ENCODE measurements at regions not wholly inside any gene's neighbourhood (a gene's known extent, or its start where the extent isn't known, plus 50 kb on each side); places are given as distances from the start of the nearest gene placed in this dataset.

GRCh38 chr4:53682908-53683307 is 91.6 kb upstream of the LNX1 start:
- DNase-seq, result no peak

DNA sequence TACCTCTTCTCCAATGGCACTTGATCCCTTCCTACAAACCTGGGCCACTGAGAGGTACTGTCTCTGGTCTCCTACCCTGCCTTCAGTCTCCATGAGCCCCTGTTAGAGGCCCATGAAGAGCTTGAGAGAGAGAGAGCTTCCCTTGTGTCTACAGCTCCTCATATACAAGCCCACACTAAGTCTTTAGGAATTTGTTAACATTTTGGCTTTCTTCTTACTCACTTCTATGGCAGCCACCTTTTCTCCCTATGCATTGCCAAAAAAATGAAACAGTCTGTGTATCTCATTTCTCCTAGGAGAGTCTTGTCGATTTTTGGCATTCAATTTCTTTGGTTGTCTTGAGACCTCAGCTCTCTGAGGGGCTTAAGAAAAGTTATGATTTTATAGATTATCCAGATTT is 90.9 kb upstream of the LNX1 start:
- no peak for DNase-seq

DNA sequence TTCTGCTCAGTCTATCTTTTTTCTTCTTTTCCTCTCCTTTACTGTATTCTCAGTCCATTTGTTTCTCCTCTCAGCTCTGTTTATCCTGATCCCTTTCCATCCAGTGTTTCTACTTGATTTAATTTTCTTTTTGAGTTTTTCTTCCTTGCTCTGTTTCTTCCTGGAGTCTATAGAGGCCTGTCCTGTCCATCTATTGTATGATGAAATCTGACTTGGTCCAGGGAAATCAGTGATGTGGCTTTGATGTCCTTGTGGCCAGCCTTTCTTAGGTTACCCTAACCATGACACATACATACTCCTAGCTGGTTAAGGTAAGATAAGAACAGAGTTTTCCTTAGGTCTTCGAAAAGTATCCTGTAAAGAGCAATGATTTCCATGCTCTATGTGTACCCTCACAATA is 89.3 kb upstream of the LNX1 start:
- no peak for DNase-seq

DNA sequence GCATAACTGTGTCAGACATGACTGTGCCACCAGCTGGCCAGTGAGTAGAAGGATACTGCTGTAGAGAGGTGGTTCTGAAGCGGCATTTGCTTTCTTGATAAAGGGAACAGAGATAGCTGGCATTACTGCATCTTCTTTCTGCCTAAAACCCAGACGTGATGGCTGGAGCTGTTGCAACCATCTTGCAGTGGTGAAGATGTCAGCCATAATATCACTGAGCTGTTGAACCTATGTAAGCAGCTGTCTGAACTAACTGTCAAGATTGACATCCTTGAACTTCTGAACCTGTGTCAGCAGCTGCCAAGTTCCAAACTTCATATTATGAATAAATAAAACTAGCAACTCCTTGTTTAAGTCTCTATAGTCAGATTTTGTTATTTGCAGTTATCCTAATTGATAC is 88.9 kb upstream of the LNX1 start:
- no peak for DNase-seq

- no peak for DNase-seq
Observed at GRCh38 chr4:53676402-53676871, 85.2 kb upstream of the LNX1 start.

- no peak for DNase-seq
Observed at GRCh38 chr4:53674903-53675302, 83.6 kb upstream of the LNX1 start.

DNA sequence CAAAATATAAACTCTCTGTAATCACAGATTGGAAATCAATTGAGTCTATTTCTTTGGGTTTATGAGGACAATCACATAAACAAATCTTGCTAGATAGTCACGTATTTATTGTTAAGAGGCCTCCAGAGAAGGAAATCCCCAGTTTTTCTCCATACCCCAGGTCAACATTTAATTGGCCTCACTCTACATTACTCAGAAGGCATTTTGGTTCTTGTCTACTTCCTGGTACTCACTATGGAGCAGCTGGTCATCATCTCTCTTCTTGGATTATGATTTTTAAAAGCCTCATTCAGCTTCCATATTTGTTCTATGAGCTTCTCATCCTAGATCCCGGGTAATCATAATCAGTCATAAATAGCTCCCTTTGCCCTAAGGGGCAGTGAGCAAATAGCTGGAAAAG is 81.6 kb upstream of the LNX1 start:
- DNase-seq, result no peak

- DNase-seq, result peak; percentile 27
Observed at GRCh38 chr4:53671757-53672156, 80.5 kb upstream of the LNX1 start.

GRCh38 chr4:53659737-53660136 is 68.5 kb upstream of the LNX1 start:
- DNase-seq, result no peak

DNA sequence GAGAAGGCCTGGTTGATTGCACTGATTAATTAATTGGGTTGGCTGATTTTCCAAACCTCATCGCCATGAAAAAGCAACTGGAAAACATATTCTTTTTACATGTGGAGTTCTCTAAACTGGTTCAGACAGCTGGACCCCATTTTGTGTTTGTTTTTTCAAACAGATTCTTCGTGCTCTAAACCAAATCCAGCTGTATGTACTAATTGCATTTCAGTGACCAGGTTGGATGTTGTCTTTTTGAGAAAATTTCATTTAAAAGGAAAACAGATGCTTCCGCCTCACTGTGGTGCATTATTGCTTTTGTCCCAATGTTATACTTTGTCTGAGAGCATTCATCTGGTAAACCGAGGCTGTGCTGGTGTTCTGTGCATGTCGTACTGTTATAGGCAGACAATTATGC is 67.8 kb upstream of the LNX1 start:
- DNase-seq, result no peak

DNA sequence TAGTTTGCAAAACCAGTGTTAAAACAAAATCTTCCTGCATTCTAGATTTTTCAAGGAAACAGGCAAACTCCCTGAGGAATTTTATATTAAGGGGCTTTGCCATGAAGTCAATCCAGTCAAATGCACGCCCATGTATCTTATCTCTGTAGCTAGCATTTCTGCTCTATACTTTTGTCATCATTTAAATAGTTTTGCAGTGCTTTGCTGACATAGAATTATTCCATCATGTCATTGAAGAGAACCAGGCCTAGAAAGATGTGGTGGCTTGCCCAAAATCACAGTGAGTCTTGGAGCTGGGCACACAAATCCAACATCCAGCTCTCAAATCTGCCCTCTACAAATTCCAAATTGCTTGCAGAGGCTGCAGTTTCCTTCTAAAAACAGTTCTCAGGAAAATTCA is 66.7 kb upstream of the LNX1 start:
- DNase-seq, result no peak

DNA sequence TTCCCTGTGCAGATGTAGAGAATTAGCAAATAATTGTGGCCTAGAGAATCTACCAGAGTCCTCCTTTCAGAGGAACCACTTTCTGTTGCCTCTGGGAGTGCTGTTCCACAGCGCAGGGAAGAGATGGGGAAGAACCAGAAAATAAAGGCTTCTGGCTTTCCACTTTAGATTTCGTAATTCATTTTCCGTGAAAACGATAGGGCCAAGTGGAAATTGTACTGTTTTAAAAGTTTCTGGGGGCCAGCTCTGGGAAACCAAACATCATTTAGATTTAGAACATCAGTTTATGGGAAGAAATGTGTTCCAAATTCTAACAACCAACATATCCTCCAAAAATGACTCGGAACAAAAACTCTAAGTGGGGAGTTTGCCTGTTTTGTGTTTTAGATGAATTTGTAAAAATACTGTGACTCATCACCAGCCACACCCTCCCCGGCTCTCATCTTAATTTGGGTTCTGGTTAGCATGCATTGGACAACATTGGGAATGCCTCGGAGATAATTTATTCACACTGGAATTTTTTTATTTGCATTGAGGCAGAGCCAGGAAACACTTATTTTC is 65.2 kb upstream of the LNX1 start:
- no peak for DNase-seq

DNA sequence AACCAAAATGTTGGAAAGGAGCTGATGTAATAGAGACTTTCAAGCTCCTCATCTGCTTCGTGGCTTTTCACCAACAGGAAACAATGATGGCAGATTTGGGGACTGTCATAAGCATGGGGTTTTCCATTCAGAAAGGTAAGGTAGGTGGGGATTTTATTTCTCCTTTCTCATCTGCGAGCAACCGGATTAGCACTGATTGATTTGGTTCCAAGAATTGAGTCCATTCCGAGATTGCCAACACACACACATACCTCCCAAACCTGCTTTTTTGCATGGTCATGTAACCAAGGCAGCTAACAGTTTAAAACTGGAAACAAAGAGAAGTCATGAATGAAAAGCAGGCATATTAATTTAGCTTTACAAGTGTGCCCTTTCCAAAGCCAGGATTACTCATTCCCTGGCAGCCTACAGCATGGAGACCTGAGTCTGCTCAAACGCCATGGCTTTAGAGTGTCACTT is 63.0 kb upstream of the LNX1 start:
- DNase-seq, result no peak

- DNase-seq, result peak; percentile 55
Observed at GRCh38 chr4:53653484-53654053, 62.3 kb upstream of the LNX1 start.

GRCh38 chr4:53651156-53651735 is 60.0 kb upstream of the LNX1 start:
- no peak for DNase-seq

GRCh38 chr4:53649357-53649756 is 58.1 kb upstream of the LNX1 start:
- no peak for DNase-seq

DNA sequence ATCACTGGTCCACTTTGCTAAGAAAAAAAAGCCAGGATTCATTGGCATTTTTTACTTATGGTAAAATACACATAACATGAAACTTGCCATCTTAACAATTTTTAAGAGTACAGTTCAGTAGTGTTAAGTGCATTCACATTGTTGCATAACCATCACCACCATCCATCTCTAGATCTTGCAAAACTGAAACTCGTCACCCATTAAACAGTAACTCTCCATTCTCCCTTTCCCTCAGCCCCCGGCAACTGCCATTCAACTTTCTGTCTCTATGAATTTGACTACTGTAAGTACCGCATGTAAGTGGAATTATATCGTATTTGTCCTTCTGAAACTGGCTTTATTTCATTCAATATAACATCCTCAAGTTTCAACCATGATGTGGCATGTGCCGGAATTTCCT is 56.3 kb upstream of the LNX1 start:
- DNase-seq, result no peak

DNA sequence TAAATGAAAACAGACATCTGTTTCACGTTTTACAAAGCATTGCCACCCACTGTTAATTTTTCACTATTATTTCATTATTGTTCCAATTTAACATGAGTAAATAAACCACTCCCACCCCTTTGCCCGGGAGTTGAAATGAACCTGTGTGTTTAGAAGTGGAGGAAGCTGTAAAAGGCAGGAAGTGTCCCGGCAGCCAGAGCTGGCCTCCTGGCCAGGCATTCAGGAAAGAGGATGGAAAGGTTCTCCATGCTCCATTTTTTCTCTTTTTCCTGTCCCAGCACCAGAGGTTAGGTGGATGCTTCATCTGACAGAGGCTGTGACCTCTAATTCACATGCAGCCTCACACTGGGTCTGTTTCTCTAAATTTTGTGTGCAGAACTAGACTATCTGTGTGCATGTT is 55.5 kb upstream of the LNX1 start:
- DNase-seq, result no peak

GRCh38 chr4:53645108-53645507 is 53.8 kb upstream of the LNX1 start:
- DNase-seq, result no peak

DNA sequence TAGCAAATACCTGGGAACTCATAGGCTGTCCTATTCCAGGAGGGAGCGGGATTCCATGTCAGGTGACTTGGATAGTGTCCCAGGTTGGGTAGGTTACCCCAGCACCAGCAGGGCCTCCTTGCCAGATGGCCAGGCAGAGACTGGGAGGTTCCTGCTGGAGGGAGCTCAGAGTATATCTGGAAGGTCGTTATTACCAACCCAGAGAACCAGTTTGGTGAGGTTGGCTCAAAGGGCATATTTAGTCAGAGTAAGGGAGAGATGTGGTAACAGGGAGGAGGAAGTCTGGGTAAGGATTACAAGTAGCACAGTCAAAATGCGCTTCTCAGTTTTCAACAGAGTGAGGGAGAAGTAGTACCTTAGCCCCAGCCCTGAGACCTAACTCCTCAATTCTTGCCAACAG is 53.3 kb upstream of the LNX1 start:
- no peak for DNase-seq
